Activated T-helper 1 cell treated with anti-CD3 and anti-CD28 coated beads, Interleukin-2, amount 50 U/mL, for 16 hours (primary cell): ENCODE measurements at regions not wholly inside any gene's neighbourhood (a gene's known extent, or its start where the extent isn't known, plus 50 kb on each side); places are given as distances from the start of the nearest gene placed in this dataset.
"Not testable (repeated sequence)": the region's sequence is repeated elsewhere in the genome, so short reads cannot be mapped to it uniquely, and the experiment has no call there.

Experiments used
- DNase-seq, 2 donors: peaks; one replicate each; pipeline ENCODE4 v3.0.0-alpha.2; 2020; ENCODE audit warnings: low read depth in 1 of 2, low spot score in 1 of 2

GRCh38 chr3:18083273-18083590, 340.8 kb upstream of the TBC1D5 start:
- DNase-seq, result not testable (repeated sequence)

- no peak for DNase-seq
Measured at GRCh38 chr3:18082551-18083272, 340.3 kb upstream of the TBC1D5 start.

GRCh38 chr3:18080198-18080689, 337.8 kb upstream of the TBC1D5 start:
- DNase-seq, result no peak

GRCh38 chr3:18079739-18080138, 337.3 kb upstream of the TBC1D5 start:
- no peak for DNase-seq

GRCh38 chr3:18079062-18079461, 336.6 kb upstream of the TBC1D5 start:
- no peak for DNase-seq

GRCh38 chr3:18077128-18077840, 334.9 kb upstream of the TBC1D5 start:
- no peak for DNase-seq

- no peak for DNase-seq
Measured at GRCh38 chr3:18076301-18076700, 333.9 kb upstream of the TBC1D5 start.

GRCh38 chr3:18075799-18076198, 333.4 kb upstream of the TBC1D5 start:
- DNase-seq, result no peak

GRCh38 chr3:18071833-18072232, 329.4 kb upstream of the TBC1D5 start:
- DNase-seq, result no peak

GRCh38 chr3:18070944-18071343, 328.5 kb upstream of the TBC1D5 start:
- DNase-seq, result no peak

- DNase-seq, result no peak
Measured at GRCh38 chr3:18070231-18070630, 327.8 kb upstream of the TBC1D5 start.

- no peak for DNase-seq
Measured at GRCh38 chr3:18069568-18069967, 327.1 kb upstream of the TBC1D5 start.

GRCh38 chr3:18066899-18067582, 324.6 kb upstream of the TBC1D5 start:
- DNase-seq, result no peak

GRCh38 chr3:18064586-18064985, 322.2 kb upstream of the TBC1D5 start:
- no peak for DNase-seq

- no peak for DNase-seq
Measured at GRCh38 chr3:18062657-18063025, 320.2 kb upstream of the TBC1D5 start.

- DNase-seq, result no peak
Measured at GRCh38 chr3:18061737-18062656, 319.6 kb upstream of the TBC1D5 start.

GRCh38 chr3:18058666-18059065, 316.2 kb upstream of the TBC1D5 start:
- DNase-seq, result no peak

- no peak for DNase-seq
Measured at GRCh38 chr3:18057471-18058091, 315.1 kb upstream of the TBC1D5 start.

GRCh38 chr3:18054625-18055024, 312.2 kb upstream of the TBC1D5 start:
- DNase-seq, result no peak

GRCh38 chr3:18051306-18051705, 308.9 kb upstream of the TBC1D5 start:
- DNase-seq, result no peak

- DNase-seq, result no peak
Measured at GRCh38 chr3:18049096-18049495, 306.7 kb upstream of the TBC1D5 start.
